HFF-Myc (cell line): ENCODE measurements at regions not wholly inside any gene's neighbourhood (a gene's known extent, or its start where the extent isn't known, plus 50 kb on each side); places are given as distances from the start of the nearest gene placed in this dataset.
"Not testable (repeated sequence)": the region's sequence is repeated elsewhere in the genome, so short reads cannot be mapped to it uniquely, and the experiment has no call there.

Experiments used
- DNase-seq: peaks from one replicate; pipeline ENCODE4 v3.0.0-alpha.2; 2011; ENCODE audit warnings: low read depth; ENCODE audit errors: extremely low read depth
- H3K4me3 ChIP-seq: replicated peaks from 2 replicates; pipeline ENCODE4 v1.5.1; 2011; ENCODE audit warnings: low read depth, mild to moderate bottlenecking, control low read depth, low read length
- CTCF ChIP-seq: IDR thresholded peaks from 2 replicates; pipeline ENCODE4 v1.5.1; 2012; ENCODE audit warnings: mild to moderate bottlenecking, low read depth, low read length, control low read depth; ENCODE audit errors: missing control alignments

- DNase-seq, result no peak
- H3K4me3 ChIP-seq, result no peak overlapping the region
- TF ChIP-seq CTCF, result no peak
Observed at GRCh38 chr13:30520571-30520970, 54.8 kb upstream of the HMGB1 start.

GRCh38 chr13:30523211-30523610, 57.5 kb upstream of the HMGB1 start:
- no peak for TF ChIP-seq CTCF
- no peak overlapping the region for H3K4me3 ChIP-seq
- no peak for DNase-seq

- DNase-seq, H3K4me3 ChIP-seq: not testable (repeated sequence)
Observed at GRCh38 chr13:30523817-30524216, 58.1 kb upstream of the HMGB1 start.

GRCh38 chr13:30525212-30525611, 59.5 kb upstream of the HMGB1 start:
- not testable (repeated sequence) for DNase-seq

GRCh38 chr13:30526612-30527495, 61.1 kb upstream of the HMGB1 start:
- no peak for TF ChIP-seq CTCF
- no peak overlapping the region for H3K4me3 ChIP-seq
- no peak for DNase-seq

More at GRCh38 chr13:30525212-30525611, 59.5 kb upstream of the HMGB1 start:
- H3K4me3 ChIP-seq, result not testable (repeated sequence)

- no peak for DNase-seq
- H3K4me3 ChIP-seq, result no peak overlapping the region
- no peak for TF ChIP-seq CTCF
Observed at GRCh38 chr13:30529085-30529834, 63.5 kb upstream of the HMGB1 start.

- no peak overlapping the region for H3K4me3 ChIP-seq
- TF ChIP-seq CTCF, result no peak
- no peak for DNase-seq
Observed at GRCh38 chr13:30535046-30535445, 69.3 kb upstream of the HMGB1 start.
